HG03520 (cell line): ENCODE measurements at regions not wholly inside any gene's neighbourhood (a gene's known extent, or its start where the extent isn't known, plus 50 kb on each side); places are given as distances from the start of the nearest gene placed in this dataset.
"Not testable (repeated sequence)": the region's sequence is repeated elsewhere in the genome, so short reads cannot be mapped to it uniquely, and the experiment has no call there.

Source experiments
- ATAC-seq: cut with Tn5 transposase; IDR thresholded peaks from one replicate; pipeline ENCODE4 v1.9.1; 2021; ENCODE audit warnings: mild to moderate bottlenecking, moderate library complexity; ENCODE audit not compliant: unreplicated experiment

- ATAC-seq: no peak
Observed at GRCh38 chr1:82366689-82367088, 566.0 kb downstream of the ADGRL2 start.

- ATAC-seq: not testable (repeated sequence)
Observed at GRCh38 chr1:82359541-82359940, 558.8 kb downstream of the ADGRL2 start.

- not testable (repeated sequence) for ATAC-seq
Observed at GRCh38 chr1:82358706-82359105, 558.0 kb downstream of the ADGRL2 start.

GRCh38 chr1:82354546-82354945 lies 553.8 kb downstream of the ADGRL2 start:
- ATAC-seq: not testable (repeated sequence)

DNA sequence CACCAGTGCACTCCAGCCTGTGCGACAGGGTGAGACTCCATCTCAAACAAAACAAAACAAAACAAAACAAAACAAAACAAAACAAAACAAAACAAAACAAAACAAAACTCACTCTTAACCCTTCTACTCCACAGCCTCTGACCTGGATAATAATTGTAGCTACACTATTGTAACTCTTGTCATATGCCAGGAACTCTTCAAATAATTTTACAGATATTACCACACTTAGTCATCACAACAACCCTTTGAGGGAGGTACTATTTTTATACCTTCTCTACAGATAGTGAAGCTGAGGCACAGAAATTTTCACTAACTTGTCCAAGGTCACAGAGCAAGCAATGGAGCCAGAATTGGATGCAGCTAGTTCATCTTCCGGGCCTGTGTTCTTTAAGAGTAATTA lies 547.8 kb downstream of the ADGRL2 start:
- ATAC-seq: no peak

DNA sequence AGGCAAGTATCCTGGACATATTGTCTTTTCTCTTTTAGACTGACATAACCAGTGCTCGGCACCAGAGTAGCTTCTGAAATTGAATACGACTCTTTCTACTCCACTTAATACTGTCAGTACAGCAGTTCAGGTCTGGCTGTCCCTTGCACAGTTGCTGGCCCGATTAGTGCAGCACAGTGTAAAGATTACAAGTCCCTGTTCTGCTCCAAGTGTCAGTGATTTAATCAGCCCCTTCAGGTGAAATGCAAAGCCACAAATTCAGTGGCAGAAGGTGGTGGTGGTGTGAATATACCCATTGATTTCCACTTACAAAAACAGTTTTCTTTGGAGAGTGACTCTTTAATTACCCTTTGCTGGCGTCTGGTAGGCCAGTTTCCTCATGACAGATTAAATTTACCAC lies 545.4 kb downstream of the ADGRL2 start:
- ATAC-seq: no peak

DNA sequence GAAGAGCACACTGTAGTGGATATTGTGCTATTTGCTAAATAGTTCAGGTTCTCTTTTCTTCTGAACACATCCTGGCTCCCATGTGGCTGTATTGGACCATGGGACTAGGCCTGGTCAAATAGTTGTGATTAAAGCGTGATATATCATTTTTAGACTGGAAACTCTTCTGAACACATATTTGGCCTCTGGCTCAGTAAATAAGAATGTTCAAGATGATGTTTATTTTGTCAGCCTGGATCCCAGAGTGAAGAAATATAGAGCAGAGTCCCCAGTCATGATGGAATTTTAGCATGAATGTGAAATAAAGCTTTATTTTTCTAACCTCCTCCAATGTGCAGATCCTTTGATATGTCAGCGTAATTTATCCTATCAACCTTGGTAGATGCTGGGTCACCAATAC lies 542.6 kb downstream of the ADGRL2 start:
- no peak for ATAC-seq

GRCh38 chr1:82337635-82338034 lies 536.9 kb downstream of the ADGRL2 start:
- peak; percentile 69 for ATAC-seq

GRCh38 chr1:82330330-82330729 lies 529.6 kb downstream of the ADGRL2 start:
- ATAC-seq: no peak

- no peak for ATAC-seq
Observed at GRCh38 chr1:82329226-82329625, 528.5 kb downstream of the ADGRL2 start.

DNA sequence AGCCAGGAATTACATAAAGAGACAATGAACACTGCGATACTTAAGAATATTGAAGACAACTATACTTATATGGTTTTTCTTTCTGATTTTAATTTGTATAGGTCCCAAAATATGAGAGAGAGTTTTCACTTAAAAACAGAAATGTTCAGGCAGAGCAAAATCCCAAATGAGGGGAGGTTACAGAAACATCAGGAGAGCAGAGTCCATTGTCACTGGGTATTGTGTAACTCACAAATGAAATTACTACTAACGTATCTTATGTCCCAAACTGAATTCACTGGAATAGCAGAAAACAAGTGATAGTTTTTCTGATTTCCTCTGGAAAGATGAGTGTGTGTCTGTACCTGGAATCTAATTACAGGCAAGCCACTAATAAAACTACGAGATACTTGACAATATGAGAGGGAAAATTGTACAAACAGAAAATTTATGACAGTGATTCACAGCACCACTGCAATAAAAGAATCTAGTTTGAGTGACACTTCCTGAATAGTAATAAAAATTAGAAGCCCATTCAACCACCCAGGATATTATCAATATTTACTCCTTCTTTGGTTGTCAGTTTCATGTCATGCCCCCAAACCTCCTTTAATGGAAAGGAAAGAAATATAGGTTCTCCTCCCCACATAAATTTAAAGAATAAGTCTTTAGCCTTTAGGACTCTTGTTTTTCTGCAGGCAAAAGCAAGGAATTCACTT lies 522.6 kb downstream of the ADGRL2 start:
- no peak for ATAC-seq

GRCh38 chr1:82321794-82322193 lies 521.1 kb downstream of the ADGRL2 start:
- ATAC-seq: no peak

DNA sequence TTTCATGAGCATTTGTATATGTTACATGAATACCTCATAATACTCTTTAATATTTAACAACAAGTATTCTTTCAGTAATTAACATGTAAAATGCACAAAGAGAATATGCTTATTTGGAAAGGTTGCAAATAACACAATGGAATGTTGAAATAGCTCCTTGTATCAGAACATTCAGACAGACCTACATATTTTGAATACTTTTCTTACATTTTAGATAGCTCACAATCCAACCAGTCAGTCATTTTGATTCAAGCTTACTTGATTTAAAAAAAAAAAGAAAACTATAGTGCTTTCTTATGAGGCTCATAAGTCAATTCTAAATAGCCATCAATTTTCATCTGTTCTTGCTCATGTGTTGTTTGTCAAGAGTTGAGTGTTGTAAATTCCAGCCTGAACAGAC lies 518.8 kb downstream of the ADGRL2 start:
- ATAC-seq: no peak

DNA sequence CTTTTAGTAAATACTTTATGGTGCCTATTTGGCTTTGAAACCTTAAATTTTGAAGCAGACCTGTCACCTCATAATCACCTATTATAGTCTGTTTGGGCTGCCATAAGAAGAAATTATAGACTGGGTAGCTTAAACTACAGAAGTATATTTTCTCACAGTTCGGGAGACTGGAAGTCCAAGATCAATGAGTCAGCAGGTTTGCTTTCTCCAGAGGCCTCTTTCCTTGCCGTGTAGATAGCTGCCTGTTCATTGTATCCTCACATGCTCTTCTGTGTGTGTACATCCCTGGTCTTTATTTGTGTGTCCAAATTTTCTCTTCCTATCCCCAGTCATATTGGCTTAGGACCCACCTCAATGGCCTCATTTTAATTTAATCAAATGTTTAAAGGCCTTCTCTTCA lies 518.2 kb downstream of the ADGRL2 start:
- no peak for ATAC-seq

DNA sequence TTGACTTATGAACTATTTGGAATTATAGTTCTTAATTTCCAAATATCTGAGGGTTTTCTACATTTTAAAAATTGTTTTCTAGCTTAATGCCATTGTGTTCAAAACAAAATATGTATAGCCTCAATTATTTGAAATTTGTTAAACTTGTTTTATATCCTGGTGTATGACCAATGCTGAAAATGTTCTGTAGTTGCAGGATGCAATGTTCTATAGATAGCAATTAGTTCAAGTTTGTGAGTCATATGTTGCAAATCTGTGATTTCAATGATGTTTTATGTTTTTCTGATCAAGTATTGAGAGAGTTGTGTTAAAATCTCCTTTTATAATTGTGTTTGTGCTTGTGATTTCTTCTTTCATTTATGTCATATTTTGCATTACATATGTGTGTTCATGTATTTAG lies 517.5 kb downstream of the ADGRL2 start:
- no peak for ATAC-seq

DNA sequence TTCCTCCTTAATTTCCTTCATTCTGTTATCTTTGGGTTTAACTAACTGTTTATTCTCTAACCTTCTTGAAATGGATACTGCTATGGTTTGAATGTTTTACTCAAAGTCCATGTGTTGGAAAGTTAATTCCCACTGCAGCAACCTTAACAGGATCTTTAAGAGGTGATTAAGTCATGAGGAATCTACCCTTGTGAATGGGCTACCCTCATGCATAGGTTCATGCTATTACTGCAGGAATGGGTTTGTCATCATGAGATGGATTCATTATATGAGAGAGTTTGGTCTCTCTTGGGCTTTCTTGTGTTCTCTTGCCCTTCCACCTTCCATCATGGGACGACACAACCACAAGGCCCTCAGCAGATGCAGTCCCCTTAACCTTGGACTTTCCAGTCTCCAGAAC lies 516.9 kb downstream of the ADGRL2 start:
- ATAC-seq: no peak

DNA sequence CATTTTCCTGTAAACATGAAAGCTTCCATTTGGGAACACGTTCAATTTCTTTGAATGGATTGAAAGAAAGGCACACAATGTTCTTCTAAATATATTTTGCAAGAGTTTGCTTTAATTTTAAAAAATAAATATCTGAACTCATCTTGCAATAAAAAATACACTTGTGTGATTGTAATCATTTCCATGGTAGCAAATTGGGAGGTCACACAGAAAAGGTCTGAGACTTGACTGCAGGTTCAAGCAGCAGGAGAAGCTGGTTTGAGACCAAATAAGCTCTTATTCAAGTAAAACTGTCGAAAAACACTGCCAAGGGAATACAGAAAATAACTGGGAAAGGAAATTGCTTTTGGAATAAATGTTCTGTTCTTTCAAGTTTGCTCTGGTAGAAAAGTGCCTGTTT lies 498.9 kb downstream of the ADGRL2 start:
- ATAC-seq: no peak

DNA sequence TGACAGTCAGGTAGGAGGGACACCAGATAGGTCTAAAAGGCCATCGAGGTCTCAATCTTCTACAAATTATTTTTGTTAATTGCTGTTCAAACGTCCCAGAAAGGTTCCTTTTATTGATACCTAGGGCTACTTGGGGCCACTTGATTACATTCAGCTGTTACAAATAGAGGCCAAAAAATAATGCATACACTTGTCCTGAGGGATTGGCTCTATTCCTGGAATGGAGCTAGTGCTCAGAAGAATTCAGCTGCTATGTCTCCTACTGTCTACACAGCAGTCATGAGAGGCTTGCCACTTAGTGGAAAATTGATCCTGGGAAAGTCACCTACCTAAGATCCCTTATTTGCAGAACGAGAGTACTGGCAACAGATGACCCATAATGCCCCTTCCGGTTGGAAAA lies 498.3 kb downstream of the ADGRL2 start:
- ATAC-seq: no peak

DNA sequence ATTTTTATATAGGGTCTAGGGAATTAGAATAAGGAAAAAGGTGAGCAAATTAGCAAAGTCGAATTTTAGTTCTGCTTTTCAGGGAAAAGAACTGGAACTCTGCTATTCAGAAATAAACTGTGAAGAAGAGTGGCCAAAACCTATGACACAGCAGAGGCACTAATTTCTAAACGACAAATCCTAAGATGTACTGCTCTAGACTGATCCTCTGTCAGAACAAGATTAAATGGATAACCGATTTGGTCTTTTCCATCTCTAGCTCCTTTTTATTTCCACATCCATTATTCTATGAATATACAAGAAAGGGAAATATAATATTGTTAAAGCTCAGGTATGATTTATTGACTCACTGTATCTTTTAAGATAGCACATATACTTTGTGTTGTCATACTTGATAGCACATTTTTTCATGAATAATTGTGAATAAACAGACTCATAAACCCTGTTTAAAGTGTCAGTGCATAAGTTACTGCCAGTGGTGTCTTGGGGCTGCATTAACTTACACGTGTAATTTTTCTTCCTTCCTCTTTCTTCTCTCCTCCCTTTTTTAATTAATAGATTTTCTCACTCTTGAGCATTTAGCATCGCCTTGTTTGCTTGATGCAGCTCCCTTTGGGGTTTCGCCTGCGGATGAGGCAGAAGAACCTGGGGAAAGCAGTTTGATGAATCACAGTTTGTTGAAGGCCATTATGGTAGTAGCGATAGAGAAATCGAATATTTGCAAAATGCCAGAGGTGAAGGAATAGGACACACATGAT lies 496.6 kb downstream of the ADGRL2 start:
- ATAC-seq: no peak

GRCh38 chr1:82287556-82287955 lies 486.8 kb downstream of the ADGRL2 start:
- ATAC-seq: no peak

DNA sequence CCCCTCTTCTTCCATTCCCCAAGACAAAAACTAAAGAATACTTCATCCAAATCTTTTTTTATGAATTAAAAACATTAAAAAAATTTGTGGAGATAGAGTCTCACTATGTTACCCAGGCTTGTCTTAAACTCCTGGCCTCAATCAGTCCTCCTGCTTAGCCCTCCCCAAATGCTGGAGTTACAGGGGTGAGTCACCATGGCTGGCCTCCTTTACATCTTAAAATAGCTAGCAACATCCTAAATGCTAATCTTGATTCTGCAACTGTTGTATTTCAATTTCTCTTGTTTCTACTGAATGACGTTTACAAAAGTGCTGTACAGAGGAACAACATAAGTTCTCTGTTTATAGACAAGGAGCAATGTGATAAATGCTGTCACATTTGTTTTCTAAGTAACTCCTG lies 483.5 kb downstream of the ADGRL2 start:
- no peak for ATAC-seq

GRCh38 chr1:82279241-82279640 lies 478.5 kb downstream of the ADGRL2 start:
- ATAC-seq: no peak

GRCh38 chr1:82273816-82274215 lies 473.1 kb downstream of the ADGRL2 start:
- ATAC-seq: no peak
